ENCODE measurements at regions not wholly inside any gene's neighbourhood (a gene's known extent, or its start where the extent isn't known, plus 50 kb on each side); places are given as distances from the start of the nearest gene placed in this dataset.
A peak's percentile ranks its signal among the peaks of the same experiment; 100 is the strongest.

DNA sequence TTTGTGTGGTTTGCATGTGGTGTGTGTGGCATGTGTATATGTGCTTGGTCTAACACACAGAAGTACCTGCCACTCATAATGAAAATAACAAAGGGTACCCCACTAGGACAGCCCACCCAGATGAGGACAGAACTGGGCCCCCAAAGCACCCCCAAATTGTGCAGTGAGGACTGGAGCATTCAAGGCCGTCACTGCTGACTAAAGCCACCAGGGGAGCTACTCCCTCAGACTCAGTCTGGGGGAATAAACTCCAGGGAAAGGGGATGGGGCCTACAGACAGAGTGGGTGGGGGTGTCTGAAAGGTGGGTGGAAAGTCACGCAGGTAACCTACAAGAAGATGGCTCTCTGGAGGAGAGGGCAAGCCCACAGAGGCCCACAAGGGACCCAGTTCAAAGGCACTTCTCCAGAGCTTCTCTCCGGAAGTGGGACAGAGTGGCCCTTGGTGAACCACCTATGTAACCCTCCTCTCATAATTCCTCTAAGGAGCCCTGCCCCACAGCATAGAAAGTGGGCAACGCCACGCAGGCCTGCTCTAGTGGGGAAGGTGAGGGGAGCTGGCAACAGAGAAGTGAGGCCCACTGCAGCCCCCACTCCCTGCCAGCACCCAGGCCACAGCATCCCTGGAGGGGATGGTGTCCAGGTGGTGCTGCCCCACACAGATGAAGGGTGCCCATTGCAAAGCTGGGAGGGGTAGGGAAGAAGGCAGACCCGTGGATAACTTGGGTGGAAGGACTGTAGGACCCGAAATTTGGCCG is 122.8 kb upstream of the MAFB start:
- no peak overlapping the region for H3K4me3 ChIP-seq (replicated peaks in 1 of 2; ENCODE audit: low read depth in 1 of 2, low read length in 2 of 2)
- H3K4me1 ChIP-seq (ENCODE audit: control insufficient read depth in 1 of 2, insufficient read depth in 2 of 2, low read length in 2 of 2) = peaks cover 0 to 10% of the 10 kb centered on the region in 2 experiments; a peak in 1 of 4 replicates
- H4K20me1 ChIP-seq (ENCODE audit: insufficient read depth) = no peaks in the 10 kb centered on the region
- no peak for DNase-seq (ENCODE audit: low read depth, low spot score)
- intact Hi-C loops (cut with micrococcal nuclease) = no loop called here
- TF ChIP-seq MAX (IDR thresholded peaks at IDR 0.05) (no peak), CTCF (IDR thresholded peaks at IDR 0.05 in 2 of 3, conservative IDR thresholded peaks at IDR 0.05 in 1 of 3; ENCODE audit: borderline replicate concordance in 1 of 3, insufficient read depth in 1 of 3, low read depth in 2 of 3, low read length in 2 of 3) (peak in 2 of 3 experiments; percentile 34 to 59; a peak in 4 of 6 replicates)
- ATAC-seq = peak; percentile 50; the same call in 1 of the 2 replicates
- no peaks in the 10 kb centered on the region for H3K9me3 ChIP-seq (ENCODE audit: control insufficient read depth in 1 of 2, insufficient read depth in 1 of 2, low read depth in 1 of 2, low read length in 2 of 2)
- peaks cover 21% of the 10 kb centered on the region for H3K27me3 ChIP-seq (ENCODE audit: insufficient read depth, low read length)
- H3K27ac ChIP-seq (ENCODE audit: low read depth, low read length) = no peak overlapping the region
- H2AFZ ChIP-seq (ENCODE audit: low read depth, low read length, poor library complexity, severe bottlenecking) = no peak overlapping the region
- H3K9ac ChIP-seq (ENCODE audit: low read length) = no peak overlapping the region
- no peaks in the 10 kb centered on the region for H3K79me2 ChIP-seq (ENCODE audit: insufficient read depth, low read length)
- ChIA-PET CTCF (interaction anchor here (0.8 to 1.6 kb wide), 2 partner anchors 14 to 151 kb away, joined by 4 to 6 read pairs; no protein-coding TSS in a partner anchor), RAD21 (ENCODE audit: low non-redundant PET in 1 of 2, low total read pairs in 2 of 2, uncharacterized antibody in 2 of 2, unreplicated experiment in 2 of 2) (no interaction called here), POLR2A (no interaction called here)
- no peaks in the 10 kb centered on the region for H3K9me2 ChIP-seq (ENCODE audit: insufficient read depth)
- no peak overlapping the region for H3K4me2 ChIP-seq (ENCODE audit: low read length)
- BruUV-seq (replicated peaks) = no TSS peak
- no peaks in the 10 kb centered on the region for H3K36me3 ChIP-seq (ENCODE audit: control insufficient read depth in 1 of 2, insufficient read depth in 2 of 2, low read length in 2 of 2)

DNA sequence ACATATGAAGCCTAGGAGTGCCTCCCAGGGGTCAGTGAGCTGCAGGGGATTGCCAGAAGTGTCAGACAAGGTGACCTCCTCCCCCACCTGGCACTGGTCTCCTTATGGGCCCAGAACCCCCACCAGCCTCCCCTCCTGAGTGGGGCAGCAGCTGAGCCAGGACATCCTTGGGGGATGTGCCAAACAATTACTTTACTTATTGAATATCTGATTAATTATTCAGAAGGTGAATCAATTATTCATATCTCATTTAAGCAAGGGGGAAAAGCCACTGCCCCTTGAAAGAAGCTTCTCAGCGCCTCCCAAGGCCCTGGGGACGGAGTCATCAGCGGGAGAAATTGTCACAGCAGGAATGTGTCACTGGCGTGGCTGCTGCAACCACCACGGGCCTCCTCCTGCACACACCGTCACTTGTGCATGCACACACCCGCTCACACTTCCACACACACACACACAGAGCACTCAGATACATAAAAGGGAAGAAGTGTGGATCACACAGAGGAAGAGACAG is 123.4 kb upstream of the MAFB start:
- POLR2A ChIA-PET = no interaction called here
- CTCF ChIA-PET = interaction anchor here (1.6 kb wide), 1 partner anchor 15 kb away, joined by 6 read pairs; no protein-coding TSS in a partner anchor
- Histone ChIP-seq H3K4me2 (ENCODE audit: low read length) (0 out of 2 replicates have a peak overlapping the region, but pooled peaks have one; percentile 9), H3K36me3 (ENCODE audit: control insufficient read depth in 1 of 2, insufficient read depth in 2 of 2, low read length in 2 of 2) (no peaks in the 10 kb centered on the region), H3K4me1 (ENCODE audit: control insufficient read depth in 1 of 2, insufficient read depth in 2 of 2, low read length in 2 of 2) (peaks cover 0 to 10% of the 10 kb centered on the region in 2 experiments; a peak in 1 of 4 replicates), H3K9me2 (ENCODE audit: insufficient read depth) (no peaks in the 10 kb centered on the region), H4K20me1 (ENCODE audit: insufficient read depth) (no peaks in the 10 kb centered on the region), H3K27ac (ENCODE audit: low read depth, low read length) (no peak overlapping the region), H3K79me2 (ENCODE audit: insufficient read depth, low read length) (no peaks in the 10 kb centered on the region), H2AFZ (ENCODE audit: low read depth, low read length, poor library complexity, severe bottlenecking) (no peak overlapping the region), H3K4me3 (replicated peaks in 1 of 2; ENCODE audit: low read depth in 1 of 2, low read length in 2 of 2) (no peak overlapping the region), H3K9me3 (ENCODE audit: control insufficient read depth in 1 of 2, insufficient read depth in 1 of 2, low read depth in 1 of 2, low read length in 2 of 2) (no peaks in the 10 kb centered on the region), H3K9ac (ENCODE audit: low read length) (no peak overlapping the region), H3K27me3 (ENCODE audit: insufficient read depth, low read length) (peaks cover 15% of the 10 kb centered on the region)
- ATAC-seq = 0 out of 2 replicates have a peak, but pooled peaks have one; percentile 9
- intact Hi-C loops (cut with micrococcal nuclease) = no loop called here
- DNase-seq (ENCODE audit: low read depth, low spot score) = no peak
- no TSS peak for BruUV-seq (replicated peaks)
- RAD21 ChIA-PET (ENCODE audit: low non-redundant PET in 1 of 2, low total read pairs in 2 of 2, uncharacterized antibody in 2 of 2, unreplicated experiment in 2 of 2) = no interaction called here
- TF ChIP-seq CEBPB (IDR thresholded peaks at IDR 0.05; ENCODE audit: low read depth) (no peak), TCF7L2 (IDR thresholded peaks at IDR 0.05; ENCODE audit: borderline replicate concordance, extremely low read depth, insufficient read depth, insufficient read length) (no peak), JUND (IDR thresholded peaks at IDR 0.05) (no peak), POLR2A (IDR thresholded peaks at IDR 0.05; ENCODE audit: borderline replicate concordance, extremely low read depth, insufficient read depth, insufficient read length) (no peak), EGR1 (IDR thresholded peaks at IDR 0.05; ENCODE audit: low read depth) (no peak), SRF (IDR thresholded peaks at IDR 0.05; ENCODE audit: low read depth) (no peak), SIN3A (IDR thresholded peaks at IDR 0.05; ENCODE audit: low read depth) (no peak), MAX (IDR thresholded peaks at IDR 0.05) (no peak), CBX3 (IDR thresholded peaks at IDR 0.05; ENCODE audit: low read depth) (no peak), EZH2 (IDR thresholded peaks at IDR 0.05) (no peak), ZNF274 (IDR thresholded peaks at IDR 0.05; ENCODE audit: low read depth, low read length) (no peak), ATF3 (IDR thresholded peaks at IDR 0.05) (no peak), RAD21 (IDR thresholded peaks at IDR 0.05; ENCODE audit: low read depth) (no peak)
- TF ChIP-seq, protein P1, sequence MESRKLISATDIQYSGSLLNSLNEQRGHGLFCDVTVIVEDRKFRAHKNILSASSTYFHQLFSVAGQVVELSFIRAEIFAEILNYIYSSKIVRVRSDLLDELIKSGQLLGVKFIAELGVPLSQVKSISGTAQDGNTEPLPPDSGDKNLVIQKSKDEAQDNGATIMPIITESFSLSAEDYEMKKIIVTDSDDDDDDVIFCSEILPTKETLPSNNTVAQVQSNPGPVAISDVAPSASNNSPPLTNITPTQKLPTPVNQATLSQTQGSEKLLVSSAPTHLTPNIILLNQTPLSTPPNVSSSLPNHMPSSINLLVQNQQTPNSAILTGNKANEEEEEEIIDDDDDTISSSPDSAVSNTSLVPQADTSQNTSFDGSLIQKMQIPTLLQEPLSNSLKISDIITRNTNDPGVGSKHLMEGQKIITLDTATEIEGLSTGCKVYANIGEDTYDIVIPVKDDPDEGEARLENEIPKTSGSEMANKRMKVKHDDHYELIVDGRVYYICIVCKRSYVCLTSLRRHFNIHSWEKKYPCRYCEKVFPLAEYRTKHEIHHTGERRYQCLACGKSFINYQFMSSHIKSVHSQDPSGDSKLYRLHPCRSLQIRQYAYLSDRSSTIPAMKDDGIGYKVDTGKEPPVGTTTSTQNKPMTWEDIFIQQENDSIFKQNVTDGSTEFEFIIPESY (IDR thresholded peaks at IDR 0.05; ENCODE audit: extremely low read depth, insufficient replicate concordance, low read length) = no peak
